HG02763 (cell line): ENCODE measurements at regions not wholly inside any gene's neighbourhood (a gene's known extent, or its start where the extent isn't known, plus 50 kb on each side); places are given as distances from the start of the nearest gene placed in this dataset.
"Not testable (repeated sequence)": the region's sequence is repeated elsewhere in the genome, so short reads cannot be mapped to it uniquely, and the experiment has no call there.

ENCODE experiments used
- ATAC-seq: cut with Tn5 transposase; IDR thresholded peaks from one replicate; pipeline ENCODE4 v1.9.1; 2021; ENCODE audit warnings: mild to moderate bottlenecking, moderate library complexity; ENCODE audit not compliant: unreplicated experiment

DNA sequence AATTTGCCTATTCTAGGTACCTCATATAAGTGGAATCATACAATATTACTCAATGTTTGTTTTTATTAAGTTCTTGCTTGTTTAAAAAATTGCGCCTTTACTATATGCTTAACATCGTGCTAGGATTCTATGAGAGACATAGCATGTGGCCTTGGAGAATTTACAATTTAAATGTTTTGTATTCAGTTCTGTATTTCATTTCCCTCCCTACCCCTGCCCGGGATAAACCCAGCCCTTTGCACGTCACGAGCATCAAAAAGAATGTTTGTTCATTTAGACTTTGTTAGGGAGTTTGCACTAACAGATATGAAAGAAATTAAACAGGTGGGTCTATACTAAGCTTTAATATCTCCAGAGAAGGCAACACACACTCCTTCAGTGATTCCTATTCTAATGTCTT, 75.7 kb downstream of the C18orf54 start:
- ATAC-seq: no peak

GRCh38 chr18:54433857-54434256, 76.2 kb downstream of the C18orf54 start:
- ATAC-seq: no peak

DNA sequence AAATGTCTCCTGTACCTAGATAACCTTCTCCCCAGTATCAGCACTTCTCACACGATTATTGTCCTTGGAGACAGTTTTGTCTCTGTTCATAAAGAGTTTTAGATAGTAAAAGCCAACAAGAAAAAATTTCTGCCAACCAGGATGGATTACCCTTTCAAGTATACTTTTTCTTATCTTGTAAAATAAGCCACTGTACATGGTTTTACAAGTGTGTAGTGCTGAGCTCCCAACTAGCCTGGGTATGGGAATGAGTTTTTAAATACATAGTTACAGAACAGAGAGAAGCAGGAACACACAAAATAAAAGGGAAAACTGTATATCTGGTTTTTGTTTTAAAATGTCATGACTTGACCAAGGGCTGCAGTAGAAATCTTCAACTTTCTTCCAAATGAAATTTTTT, 76.7 kb downstream of the C18orf54 start:
- no peak for ATAC-seq

- ATAC-seq: no peak
These were observed 78.8 kb downstream of the C18orf54 start for GRCh38 chr18:54436501-54436900.

DNA sequence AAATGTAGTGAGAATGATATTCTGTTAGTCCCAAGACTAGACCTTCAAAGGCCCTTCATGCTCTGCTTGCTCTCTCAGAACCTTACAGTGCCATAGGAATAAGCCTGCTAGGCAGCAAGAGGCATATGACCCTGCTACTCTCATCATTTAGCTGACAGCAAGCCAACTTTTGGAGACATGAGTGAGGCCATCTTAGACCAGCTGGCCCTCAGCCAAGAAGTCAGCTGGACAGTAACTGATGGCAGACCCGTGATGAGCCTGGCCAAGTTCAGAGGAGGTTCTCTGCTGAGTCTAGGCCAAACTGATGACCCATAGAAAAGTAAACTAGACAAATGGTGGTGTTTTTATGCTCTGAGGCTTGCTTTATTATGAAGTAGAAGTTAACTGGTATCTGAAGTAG, 82.6 kb downstream of the C18orf54 start:
- no peak for ATAC-seq

DNA sequence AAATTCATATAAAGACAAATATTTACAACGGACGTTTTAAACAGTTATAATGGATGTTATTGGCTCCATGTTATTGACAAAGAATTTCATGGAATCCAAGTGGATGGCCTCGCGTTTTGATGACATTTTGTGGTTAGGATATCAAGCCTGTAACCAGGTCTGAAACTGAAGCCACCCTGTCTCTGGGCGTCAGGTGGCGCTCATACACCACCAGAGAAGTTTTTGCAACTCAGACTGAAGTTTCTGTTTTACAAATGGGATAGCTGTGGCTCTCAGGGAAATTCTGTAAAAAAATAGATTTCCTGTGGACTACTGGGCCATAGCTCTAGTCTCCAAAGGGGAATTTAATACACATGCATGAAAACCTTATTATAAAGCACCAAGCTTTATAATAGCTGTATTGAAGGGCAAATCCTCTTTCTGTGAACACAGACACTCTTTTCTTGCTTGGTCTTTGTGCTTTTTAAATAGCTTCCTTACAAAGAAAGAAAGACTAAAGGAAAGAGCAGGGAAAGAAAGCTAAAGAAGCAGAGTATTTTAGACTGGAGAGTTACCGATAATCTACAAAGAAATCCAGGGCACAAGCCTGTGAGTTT, 86.7 kb downstream of the C18orf54 start:
- peak; percentile 62 for ATAC-seq

GRCh38 chr18:54453996-54454395, 96.3 kb downstream of the C18orf54 start:
- no peak for ATAC-seq

GRCh38 chr18:54465502-54465901, 107.8 kb downstream of the C18orf54 start:
- no peak for ATAC-seq

DNA sequence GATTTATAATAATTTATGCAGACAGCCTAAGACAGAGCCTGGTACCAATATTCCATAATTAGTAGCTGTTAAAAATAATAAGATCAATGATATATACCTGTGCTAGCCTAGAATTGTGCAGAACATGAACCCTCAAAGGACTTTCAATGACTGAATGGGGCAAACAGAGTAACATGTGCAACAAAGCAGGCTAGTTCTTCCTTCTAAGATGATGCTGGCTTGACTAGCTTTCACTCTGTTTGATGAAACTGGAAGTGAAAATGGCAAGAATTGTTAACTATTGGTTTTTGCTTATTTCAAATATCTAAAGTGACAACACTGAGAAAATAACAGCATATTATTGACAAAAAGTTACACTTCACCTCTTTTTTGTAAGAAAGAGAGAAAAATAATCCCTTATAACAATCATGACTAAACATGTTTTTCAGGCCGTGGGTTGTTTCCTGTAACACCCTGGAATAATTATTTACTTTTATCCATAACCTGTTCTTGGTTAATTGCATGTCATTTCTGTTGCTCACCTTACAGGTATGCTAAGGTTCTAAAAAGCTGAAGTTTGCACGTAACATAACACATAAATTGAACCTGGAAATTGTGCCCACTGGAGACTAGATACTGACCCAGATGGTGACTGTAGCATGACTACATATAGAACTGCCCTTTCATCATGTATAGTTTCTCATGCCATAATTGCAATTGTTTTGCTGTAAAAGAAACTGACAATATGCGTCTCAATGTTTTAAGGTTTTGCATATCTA, 108.7 kb downstream of the C18orf54 start:
- ATAC-seq: no peak

GRCh38 chr18:54479365-54479764, 111.7 kb upstream of the DYNAP start:
- ATAC-seq: no peak

GRCh38 chr18:54480616-54481015, 110.4 kb upstream of the DYNAP start:
- no peak for ATAC-seq

DNA sequence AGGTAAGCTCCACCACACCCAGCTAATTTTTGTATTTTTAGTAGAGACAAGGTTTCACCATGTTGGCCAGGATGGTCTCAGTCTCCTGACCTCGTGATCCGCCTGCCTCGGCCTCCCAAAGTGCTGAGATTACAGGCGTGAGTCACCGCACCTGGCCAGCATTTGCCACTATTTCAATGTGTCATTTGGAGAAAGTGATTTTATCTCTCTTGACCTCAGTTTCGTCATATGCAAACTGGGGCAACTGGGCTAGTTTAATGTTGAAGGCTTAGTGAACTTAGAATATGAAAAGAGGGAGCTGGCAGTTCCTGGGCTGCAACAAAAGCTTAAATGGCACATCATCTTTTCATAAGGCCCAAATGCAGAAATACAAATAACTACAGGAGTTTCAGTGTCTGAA, 88.6 kb upstream of the DYNAP start:
- ATAC-seq: not testable (repeated sequence)

GRCh38 chr18:54503131-54503894, 87.7 kb upstream of the DYNAP start:
- ATAC-seq: no peak

- no peak for ATAC-seq
These were observed 84.4 kb upstream of the DYNAP start for GRCh38 chr18:54506516-54507261.

- no peak for ATAC-seq
These were observed 81.3 kb upstream of the DYNAP start for GRCh38 chr18:54509793-54510192.

GRCh38 chr18:54515149-54515548, 75.9 kb upstream of the DYNAP start:
- ATAC-seq: no peak

DNA sequence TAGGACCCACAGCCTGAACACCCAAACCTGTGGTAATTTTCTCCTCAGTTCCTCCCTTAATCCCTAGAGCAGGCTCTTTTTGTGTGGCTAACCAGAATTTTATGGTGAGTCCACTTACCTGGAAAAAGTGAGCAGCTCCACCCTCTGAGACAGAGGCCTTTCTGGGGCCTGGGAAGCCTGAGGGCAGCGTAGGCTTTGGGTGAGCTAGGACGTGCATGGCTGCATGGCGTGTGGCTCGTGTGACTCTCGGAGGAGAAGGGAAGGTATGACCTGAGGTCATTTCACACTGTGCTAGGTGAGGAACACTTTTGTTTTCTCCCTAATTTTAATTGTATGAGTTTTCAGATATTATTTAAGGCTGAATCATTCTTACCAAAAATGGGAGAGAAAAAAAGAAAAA, 73.5 kb upstream of the DYNAP start:
- ATAC-seq: no peak

GRCh38 chr18:54521846-54522245, 69.2 kb upstream of the DYNAP start:
- ATAC-seq: no peak

DNA sequence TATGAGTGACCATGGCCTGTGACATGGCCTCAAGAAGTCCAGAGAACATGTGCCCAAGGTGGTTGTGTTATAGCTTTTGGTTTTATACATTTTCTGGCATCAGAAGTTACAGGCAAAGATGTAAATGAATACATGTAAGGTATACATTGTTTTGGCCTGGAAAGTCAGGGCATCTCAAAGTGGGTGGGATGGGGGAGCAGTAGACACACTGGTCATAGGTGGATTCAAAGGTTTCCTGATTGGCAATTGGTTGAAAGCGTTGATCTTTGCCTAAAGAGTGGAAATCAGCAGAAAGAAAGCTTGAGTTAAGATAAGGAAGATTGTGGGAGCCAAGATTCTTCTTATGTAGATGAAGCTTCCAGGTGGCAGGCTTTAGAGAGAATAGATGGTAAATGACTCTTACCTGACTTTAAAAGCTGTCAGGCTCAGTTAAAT, 62.1 kb upstream of the DYNAP start:
- no peak for ATAC-seq

GRCh38 chr18:54529444-54529843, 61.6 kb upstream of the DYNAP start:
- ATAC-seq: no peak

GRCh38 chr18:54530285-54530684, 60.8 kb upstream of the DYNAP start:
- ATAC-seq: no peak
